Ishikawa (cell line): ENCODE measurements at regions not wholly inside any gene's neighbourhood (a gene's known extent, or its start where the extent isn't known, plus 50 kb on each side); places are given as distances from the start of the nearest gene placed in this dataset.
A peak's percentile ranks its signal among the peaks of the same experiment; 100 is the strongest.

Experiments used
- CEBPB ChIP-seq: IDR thresholded peaks from 2 replicates; pipeline ENCODE4 v1.6.1; 2012
- CREB1 ChIP-seq: IDR thresholded peaks from 2 replicates; pipeline ENCODE4 v1.6.1; 2012; ENCODE audit warnings: low read depth
- EGR1 ChIP-seq: IDR thresholded peaks from 2 replicates; pipeline ENCODE4 v1.6.1; 2012
- EP300 ChIP-seq: IDR thresholded peaks from 2 replicates; pipeline ENCODE4 v1.6.1; 2012; ENCODE audit warnings: borderline replicate concordance
- FOXM1 ChIP-seq: IDR thresholded peaks from 2 replicates; pipeline ENCODE4 v1.6.1; 2012; ENCODE audit warnings: low read depth, borderline replicate concordance
- NFIC ChIP-seq: IDR thresholded peaks from 2 replicates; pipeline ENCODE4 v1.6.1; 2012
- RAD21 ChIP-seq: IDR thresholded peaks from 2 replicates; pipeline ENCODE4 v1.6.1; 2012; ENCODE audit warnings: low read depth
- TAF1 ChIP-seq: IDR thresholded peaks from 2 replicates; pipeline ENCODE4 v1.6.1; 2012; ENCODE audit warnings: low read depth, mild to moderate bottlenecking
- TCF12 ChIP-seq: IDR thresholded peaks from 2 replicates; pipeline ENCODE4 v1.6.1; 2012; ENCODE audit warnings: low read depth
- TEAD4 ChIP-seq: IDR thresholded peaks from 2 replicates; pipeline ENCODE4 v1.6.1; 2012
- USF1 ChIP-seq: IDR thresholded peaks from 2 replicates; pipeline ENCODE4 v1.6.1; 2012
- YY1 ChIP-seq: IDR thresholded peaks from 2 replicates; pipeline ENCODE4 v1.6.1; 2012; ENCODE audit warnings: low read depth
- ZBTB7A ChIP-seq: IDR thresholded peaks from 2 replicates; pipeline ENCODE4 v1.6.1; 2012; ENCODE audit warnings: low read depth
- TF ChIP-seq, protein P1 (sequence below): IDR thresholded peaks from 2 replicates; pipeline ENCODE4 v1.6.1; 2012; ENCODE audit warnings: low read depth, mild to moderate bottlenecking
- TF ChIP-seq, protein P2 (sequence below): IDR thresholded peaks from 2 replicates; pipeline ENCODE4 v1.6.1; 2012

GRCh38 chr3:69675786-69676530, 63.3 kb upstream of the MITF start:
- TF ChIP-seq FOXM1 (no peak), CEBPB (no peak), YY1 (no peak), USF1 (no peak), TCF12 (no peak), ZBTB7A (no peak), RAD21 (no peak), EP300 (no peak), TAF1 (no peak), EGR1 (no peak), TEAD4 (no peak), CREB1 (no peak), NFIC (no peak)
- TF ChIP-seq, protein P1, sequence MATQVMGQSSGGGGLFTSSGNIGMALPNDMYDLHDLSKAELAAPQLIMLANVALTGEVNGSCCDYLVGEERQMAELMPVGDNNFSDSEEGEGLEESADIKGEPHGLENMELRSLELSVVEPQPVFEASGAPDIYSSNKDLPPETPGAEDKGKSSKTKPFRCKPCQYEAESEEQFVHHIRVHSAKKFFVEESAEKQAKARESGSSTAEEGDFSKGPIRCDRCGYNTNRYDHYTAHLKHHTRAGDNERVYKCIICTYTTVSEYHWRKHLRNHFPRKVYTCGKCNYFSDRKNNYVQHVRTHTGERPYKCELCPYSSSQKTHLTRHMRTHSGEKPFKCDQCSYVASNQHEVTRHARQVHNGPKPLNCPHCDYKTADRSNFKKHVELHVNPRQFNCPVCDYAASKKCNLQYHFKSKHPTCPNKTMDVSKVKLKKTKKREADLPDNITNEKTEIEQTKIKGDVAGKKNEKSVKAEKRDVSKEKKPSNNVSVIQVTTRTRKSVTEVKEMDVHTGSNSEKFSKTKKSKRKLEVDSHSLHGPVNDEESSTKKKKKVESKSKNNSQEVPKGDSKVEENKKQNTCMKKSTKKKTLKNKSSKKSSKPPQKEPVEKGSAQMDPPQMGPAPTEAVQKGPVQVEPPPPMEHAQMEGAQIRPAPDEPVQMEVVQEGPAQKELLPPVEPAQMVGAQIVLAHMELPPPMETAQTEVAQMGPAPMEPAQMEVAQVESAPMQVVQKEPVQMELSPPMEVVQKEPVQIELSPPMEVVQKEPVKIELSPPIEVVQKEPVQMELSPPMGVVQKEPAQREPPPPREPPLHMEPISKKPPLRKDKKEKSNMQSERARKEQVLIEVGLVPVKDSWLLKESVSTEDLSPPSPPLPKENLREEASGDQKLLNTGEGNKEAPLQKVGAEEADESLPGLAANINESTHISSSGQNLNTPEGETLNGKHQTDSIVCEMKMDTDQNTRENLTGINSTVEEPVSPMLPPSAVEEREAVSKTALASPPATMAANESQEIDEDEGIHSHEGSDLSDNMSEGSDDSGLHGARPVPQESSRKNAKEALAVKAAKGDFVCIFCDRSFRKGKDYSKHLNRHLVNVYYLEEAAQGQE: no peak
- TF ChIP-seq, protein P2, sequence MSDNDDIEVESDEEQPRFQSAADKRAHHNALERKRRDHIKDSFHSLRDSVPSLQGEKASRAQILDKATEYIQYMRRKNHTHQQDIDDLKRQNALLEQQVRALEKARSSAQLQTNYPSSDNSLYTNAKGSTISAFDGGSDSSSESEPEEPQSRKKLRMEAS: no peak

GRCh38 chr3:69674752-69675151, 64.5 kb upstream of the MITF start:
- TF ChIP-seq YY1: no peak
- no peak for TF ChIP-seq NFIC
- TF ChIP-seq EGR1: no peak
- TF ChIP-seq, protein P1: no peak
- TF ChIP-seq CEBPB: no peak

GRCh38 chr3:69671082-69671952, 67.9 kb upstream of the MITF start:
- TF ChIP-seq TCF12: no peak
- peak; percentile 80 for TF ChIP-seq RAD21
- no peak for TF ChIP-seq TAF1

GRCh38 chr3:69669070-69669469, 70.2 kb upstream of the MITF start:
- TF ChIP-seq EP300: no peak
- TF ChIP-seq, protein P2: no peak
- no peak for TF ChIP-seq CREB1
- no peak for TF ChIP-seq USF1
- TF ChIP-seq FOXM1: no peak
- TF ChIP-seq CEBPB: no peak
- TF ChIP-seq EGR1: no peak
- no peak for TF ChIP-seq RAD21
- no peak for TF ChIP-seq TEAD4
- TF ChIP-seq TCF12: no peak
- TF ChIP-seq NFIC: no peak
- TF ChIP-seq ZBTB7A: no peak
- TF ChIP-seq, protein P1: no peak
